Endothelial cell of umbilical vein (primary cell): ENCODE measurements at regions not wholly inside any gene's neighbourhood (a gene's known extent, or its start where the extent isn't known, plus 50 kb on each side); places are given as distances from the start of the nearest gene placed in this dataset.

Experiments used
- BruUV-seq: library from RNA; stranded (reverse); fragments of 400-500 nt; replicated peaks from 2 replicates; lab custom pipeline; 2021; lab: Mats Ljungman, UMichigan
- CTCF ChIA-PET: fragments of 300-600, 350-600 bp; sonication (Branson Sonifier 250); formaldehyde crosslinking; loops from one replicate; lab custom pipeline; 2021; ENCODE audit warnings: antibody characterized with exemption, inconsistent platforms; lab: Charles Lee
- POLR2A ChIA-PET: fragments of 300-600, 350-600 bp; sonication (Branson Sonifier 250); formaldehyde crosslinking; loops from one replicate; lab custom pipeline; 2021; ENCODE audit warnings: antibody characterized with exemption, inconsistent platforms; lab: Charles Lee
- DNase-seq: peaks from one replicate; pipeline ENCODE4 v3.0.0-alpha.2; 2011; ENCODE audit warnings: low read depth, low spot score
- FAIRE-seq: peaks from 2 replicates; lab custom pipeline; 2011; peaks lifted over from hg19 to GRCh38; lab: Jason Lieb, UNC
- H2AFZ ChIP-seq: 2 replicates; pipeline ENCODE4 v1.6.0; 2012; ENCODE audit warnings: low read depth, low read length, control low read depth, inconsistent platforms
- H3K27ac ChIP-seq: 2 replicates; pipeline ENCODE4 v1.5.1; 2011; ENCODE audit warnings: low read depth, mild to moderate bottlenecking, control low read depth, low read length, moderate library complexity; ENCODE audit not compliant: insufficient read depth
- H3K27me3 ChIP-seq, 2 experiments: 2 replicates each; pipeline versions ENCODE4 v1.6.0 to v1.6.1; 2011; ENCODE audit warnings: low read length in 2 of 2, mixed read lengths in 1 of 2; ENCODE audit not compliant: control insufficient read depth in 2 of 2, insufficient read depth in 2 of 2
- H3K36me3 ChIP-seq, 2 experiments: 2 replicates in 1 of 2; 3 replicates in 1 of 2; pipeline ENCODE4 v1.5.1; 2011; ENCODE audit warnings: low read length in 2 of 2, mild to moderate bottlenecking in 1 of 2, moderate library complexity in 1 of 2; ENCODE audit not compliant: control insufficient read depth in 2 of 2, insufficient read depth in 2 of 2; ENCODE audit errors: extremely low read depth in 1 of 2
- H3K4me1 ChIP-seq: 3 replicates; pipeline ENCODE4 v1.5.1; 2011; ENCODE audit warnings: mild to moderate bottlenecking, low read length; ENCODE audit not compliant: control insufficient read depth, insufficient read depth; ENCODE audit errors: extremely low read depth
- H3K4me2 ChIP-seq: 2 replicates; pipeline ENCODE4 v1.6.1; 2011; ENCODE audit warnings: low read length, control low read depth, mixed read lengths; ENCODE audit not compliant: insufficient read depth
- H3K4me3 ChIP-seq, 3 experiments: fragments of 200-600 bp in 1 of 3; sonication (generic), shearing (Covaris generic) in 1 of 3; replicated peaks in 1 of 3; 2 replicates each; pipeline ENCODE4 v1.5.1; 2011 to 2016; ENCODE audit warnings: control low read depth in 3 of 3, low read length in 3 of 3, mild to moderate bottlenecking in 2 of 3, inconsistent platforms in 1 of 3, low read depth in 1 of 3, moderate library complexity in 1 of 3; ENCODE audit not compliant: insufficient read depth in 1 of 3
- H3K79me2 ChIP-seq: 2 replicates; pipeline ENCODE4 v1.6.0; 2012; ENCODE audit warnings: low read length, inconsistent platforms; ENCODE audit not compliant: control insufficient read depth, insufficient read depth
- H3K9ac ChIP-seq: replicated peaks from 2 replicates; pipeline ENCODE3; 2011; ENCODE audit warnings: low read length, control low read depth; ENCODE audit not compliant: insufficient read depth; ENCODE audit errors: extremely low read depth
- H3K9me1 ChIP-seq: replicated peaks from 3 replicates; pipeline ENCODE4 v1.6.0; 2011; ENCODE audit warnings: mild to moderate bottlenecking, low read length; ENCODE audit not compliant: control insufficient read depth, insufficient read depth; ENCODE audit errors: extremely low read depth
- H3K9me3 ChIP-seq: replicated peaks from 2 replicates; pipeline ENCODE4 v1.5.1; 2012; ENCODE audit warnings: low read length, inconsistent platforms; ENCODE audit not compliant: control insufficient read depth, insufficient read depth
- H4K20me1 ChIP-seq: replicated peaks from 2 replicates; pipeline ENCODE3; 2011; ENCODE audit warnings: mild to moderate bottlenecking, low read length; ENCODE audit not compliant: control insufficient read depth, insufficient read depth; ENCODE audit errors: extremely low read depth
- CTCF ChIP-seq, 2 donors: IDR thresholded peaks; 1 replicate in 1 of 2; 2 replicates in 1 of 2; pipeline ENCODE4 v1.5.1; 2011; ENCODE audit warnings: low read length in 2 of 2, mild to moderate bottlenecking in 2 of 2, moderate library complexity in 2 of 2, control low read depth in 1 of 2, inconsistent platforms in 1 of 2, low read depth in 1 of 2; ENCODE audit not compliant: insufficient read depth in 1 of 2; ENCODE audit errors: extremely low read depth in 1 of 2
- EZH2 ChIP-seq: IDR thresholded peaks from 2 replicates; pipeline ENCODE4 v1.6.1; 2012; ENCODE audit warnings: borderline replicate concordance, low read depth, mild to moderate bottlenecking, moderate library complexity, low read length, inconsistent platforms; ENCODE audit not compliant: severe bottlenecking
- FOS ChIP-seq: IDR thresholded peaks from 2 replicates; pipeline ENCODE4 v1.6.1; 2011; ENCODE audit warnings: mild to moderate bottlenecking, low read length, moderate library complexity, borderline replicate concordance; ENCODE audit not compliant: insufficient read depth
- GATA2 ChIP-seq: IDR thresholded peaks from 2 replicates; pipeline ENCODE4 v1.7.0; 2011; ENCODE audit warnings: low read depth, mild to moderate bottlenecking, moderate library complexity, mixed read lengths, low read length; ENCODE audit not compliant: insufficient read length, insufficient read depth
- JUN ChIP-seq: IDR thresholded peaks from 2 replicates; pipeline ENCODE4 v1.6.1; 2011; ENCODE audit warnings: borderline replicate concordance, low read depth; ENCODE audit not compliant: insufficient read length, insufficient read depth
- MAX ChIP-seq: IDR thresholded peaks from 2 replicates; pipeline ENCODE4 v1.6.1; 2011; ENCODE audit not compliant: insufficient read depth, insufficient read length
- MYC ChIP-seq: IDR thresholded peaks from one replicate; pipeline ENCODE4 v1.6.1; 2011; ENCODE audit warnings: mild to moderate bottlenecking, low read depth, low read length
- POLR2A ChIP-seq: IDR thresholded peaks from 2 replicates; pipeline ENCODE4 v1.6.1; 2012; ENCODE audit warnings: low read depth, mild to moderate bottlenecking, control low read depth, low read length
- POLR2AphosphoS5 ChIP-seq: IDR thresholded peaks from 2 replicates; pipeline ENCODE4 v1.6.1; 2012; ENCODE audit warnings: low read depth, mild to moderate bottlenecking, control low read depth, low read length, moderate library complexity; ENCODE audit not compliant: insufficient read depth
- dilution Hi-C: fragments of 300-500 bp; cut with MboI; formaldehyde crosslinking; loops from one replicate; pipeline ENCODE4 v1.15.0; 2019; ENCODE audit warnings: low sequenced_read_pairs; ENCODE audit not compliant: extremely low pct_ligation_motif_present
- intact Hi-C: fragments of 100-400 bp; cut with micrococcal nuclease; formaldehyde crosslinking; loops from one replicate; pipeline ENCODE4 v1.10.0; 2022

DNA sequence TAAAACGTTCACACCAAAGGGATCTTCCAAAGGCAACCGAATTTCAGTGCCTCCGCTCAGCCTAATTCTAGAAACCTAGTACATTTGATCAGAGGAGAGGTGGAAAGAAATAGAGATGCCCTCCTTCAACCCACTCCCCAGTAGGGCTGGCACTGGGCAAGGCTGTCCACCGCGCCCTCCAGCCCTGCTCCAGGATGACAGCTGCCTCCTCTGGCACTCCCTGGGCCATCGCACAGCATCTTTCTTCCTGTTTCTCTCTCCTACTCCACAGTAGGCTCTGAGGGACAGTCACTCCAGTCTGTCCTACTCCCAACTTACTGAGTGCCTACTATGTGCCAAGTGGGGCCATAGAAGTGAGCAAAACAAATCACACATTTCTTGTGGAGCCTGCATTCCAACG, 226.2 kb downstream of the SKIDA1 start:
- Histone ChIP-seq H3K4me2 (no peak overlapping the region), H4K20me1 (no peaks in the 10 kb centered on the region), H3K36me3 (no peaks in the 10 kb centered on the region), H3K4me3 (no peak overlapping the region), H3K9me1 (no peaks in the 10 kb centered on the region), H3K79me2 (no peaks in the 10 kb centered on the region), H3K27me3 (no peaks in the 10 kb centered on the region), H3K4me1 (no peaks in the 10 kb centered on the region), H2AFZ (no peak overlapping the region), H3K9ac (no peak overlapping the region), H3K9me3 (no peaks in the 10 kb centered on the region), H3K27ac (no peak overlapping the region)
- no TSS peak for BruUV-seq
- TF ChIP-seq CTCF (IDR thresholded peaks at IDR 0.05; ENCODE audit: extremely low read depth in 1 of 2, insufficient read depth in 1 of 2, low read depth in 1 of 2, low read length in 2 of 2), result no peak
- TF ChIP-seq MAX, result no peak
- no peak for TF ChIP-seq JUN
- TF ChIP-seq FOS, result no peak
- TF ChIP-seq GATA2, result no peak
- no peak for TF ChIP-seq POLR2AphosphoS5
- no peak for TF ChIP-seq POLR2A
- no peak for TF ChIP-seq EZH2
- no peak for TF ChIP-seq MYC
- ChIA-PET CTCF (no interaction called here), POLR2A (no interaction called here)
- intact Hi-C loops (no loop called here), dilution Hi-C loops (no loop called here)
- FAIRE-seq (no peak), DNase-seq (no peak)
